Keratinocyte (primary cell): ENCODE measurements at regions not wholly inside any gene's neighbourhood (a gene's known extent, or its start where the extent isn't known, plus 50 kb on each side); places are given as distances from the start of the nearest gene placed in this dataset.
"Not testable (repeated sequence)": the region's sequence is repeated elsewhere in the genome, so short reads cannot be mapped to it uniquely, and the experiment has no call there.

Source experiments
- EZH2 ChIP-seq: IDR thresholded peaks from one replicate; pipeline ENCODE4 v1.6.1; 2012; ENCODE audit warnings: inconsistent platforms, mild to moderate bottlenecking, low read length, moderate library complexity
- TF ChIP-seq, protein P1 (sequence below), 3 experiments: IDR thresholded peaks in 1 of 3; conservative IDR thresholded peaks in 1 of 3; optimal IDR thresholded peaks in 1 of 3; 2 replicates in 2 of 3; 3 replicates in 1 of 3; pipeline versions ENCODE3 to v1.5.1; 2011; ENCODE audit warnings: low read length in 3 of 3, mild to moderate bottlenecking in 3 of 3, moderate library complexity in 2 of 3, control low read depth in 1 of 3, inconsistent platforms in 1 of 3; ENCODE audit not compliant: insufficient read depth in 2 of 3; ENCODE audit errors: extremely low read depth in 1 of 3

DNA sequence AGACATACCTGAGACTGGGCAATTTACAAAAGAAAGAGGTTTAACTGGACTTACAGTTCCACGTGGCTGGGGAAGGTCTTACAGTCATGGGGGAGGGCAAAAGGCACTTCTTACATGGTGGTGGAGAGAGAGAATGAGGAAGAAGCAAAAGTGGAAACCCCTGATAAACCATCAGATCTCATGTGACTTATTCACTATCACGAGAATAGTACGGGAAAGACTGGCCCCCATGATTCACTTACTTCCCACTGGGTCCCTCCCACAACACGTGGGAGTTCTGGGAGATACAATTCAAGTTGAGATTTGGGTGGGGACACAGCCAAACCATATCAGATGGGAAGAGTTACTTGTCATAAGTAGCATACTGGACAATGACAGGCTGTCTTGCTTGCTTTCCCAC is 62.6 kb upstream of the ZNG1B start:
- TF ChIP-seq, protein P1, sequence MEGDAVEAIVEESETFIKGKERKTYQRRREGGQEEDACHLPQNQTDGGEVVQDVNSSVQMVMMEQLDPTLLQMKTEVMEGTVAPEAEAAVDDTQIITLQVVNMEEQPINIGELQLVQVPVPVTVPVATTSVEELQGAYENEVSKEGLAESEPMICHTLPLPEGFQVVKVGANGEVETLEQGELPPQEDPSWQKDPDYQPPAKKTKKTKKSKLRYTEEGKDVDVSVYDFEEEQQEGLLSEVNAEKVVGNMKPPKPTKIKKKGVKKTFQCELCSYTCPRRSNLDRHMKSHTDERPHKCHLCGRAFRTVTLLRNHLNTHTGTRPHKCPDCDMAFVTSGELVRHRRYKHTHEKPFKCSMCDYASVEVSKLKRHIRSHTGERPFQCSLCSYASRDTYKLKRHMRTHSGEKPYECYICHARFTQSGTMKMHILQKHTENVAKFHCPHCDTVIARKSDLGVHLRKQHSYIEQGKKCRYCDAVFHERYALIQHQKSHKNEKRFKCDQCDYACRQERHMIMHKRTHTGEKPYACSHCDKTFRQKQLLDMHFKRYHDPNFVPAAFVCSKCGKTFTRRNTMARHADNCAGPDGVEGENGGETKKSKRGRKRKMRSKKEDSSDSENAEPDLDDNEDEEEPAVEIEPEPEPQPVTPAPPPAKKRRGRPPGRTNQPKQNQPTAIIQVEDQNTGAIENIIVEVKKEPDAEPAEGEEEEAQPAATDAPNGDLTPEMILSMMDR (optimal IDR thresholded peaks at IDR 0.05 in 1 of 3, IDR thresholded peaks at IDR 0.05 in 1 of 3, conservative IDR thresholded peaks at IDR 0.05 in 1 of 3; ENCODE audit: extremely low read depth in 1 of 3, insufficient read depth in 2 of 3, low read length in 3 of 3), result not testable (repeated sequence)
- not testable (repeated sequence) for TF ChIP-seq EZH2
